ENCODE measurements at regions not wholly inside any gene's neighbourhood (a gene's known extent, or its start where the extent isn't known, plus 50 kb on each side); places are given as distances from the start of the nearest gene placed in this dataset.
A peak's percentile ranks its signal among the peaks of the same experiment; 100 is the strongest.

- DNase-seq (ENCODE audit: low spot score) = no peak
Observed at GRCh38 chr1:212526111-212526491, 82.5 kb upstream of the ATF3 start.

DNA sequence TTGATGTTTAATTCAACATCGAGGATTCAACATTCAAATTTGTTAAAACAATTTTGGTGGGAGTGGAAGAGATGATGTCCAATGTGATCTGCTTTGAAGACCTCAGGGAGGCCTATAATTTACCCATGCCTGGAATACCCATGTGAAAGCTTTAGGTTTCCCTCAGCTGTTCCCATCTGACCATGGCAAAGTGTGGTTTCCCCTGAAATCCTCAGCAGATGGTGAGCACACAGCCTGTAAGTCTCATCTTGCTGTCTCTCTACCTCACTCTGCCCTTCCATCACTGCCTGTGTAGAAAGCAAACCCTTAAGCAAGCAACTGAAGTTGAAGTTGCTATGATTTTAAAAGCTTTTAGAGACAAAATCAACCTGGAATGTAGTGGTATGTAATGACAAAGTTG, 80.1 kb upstream of the ATF3 start:
- DNase-seq (ENCODE audit: low spot score) = no peak

DNA sequence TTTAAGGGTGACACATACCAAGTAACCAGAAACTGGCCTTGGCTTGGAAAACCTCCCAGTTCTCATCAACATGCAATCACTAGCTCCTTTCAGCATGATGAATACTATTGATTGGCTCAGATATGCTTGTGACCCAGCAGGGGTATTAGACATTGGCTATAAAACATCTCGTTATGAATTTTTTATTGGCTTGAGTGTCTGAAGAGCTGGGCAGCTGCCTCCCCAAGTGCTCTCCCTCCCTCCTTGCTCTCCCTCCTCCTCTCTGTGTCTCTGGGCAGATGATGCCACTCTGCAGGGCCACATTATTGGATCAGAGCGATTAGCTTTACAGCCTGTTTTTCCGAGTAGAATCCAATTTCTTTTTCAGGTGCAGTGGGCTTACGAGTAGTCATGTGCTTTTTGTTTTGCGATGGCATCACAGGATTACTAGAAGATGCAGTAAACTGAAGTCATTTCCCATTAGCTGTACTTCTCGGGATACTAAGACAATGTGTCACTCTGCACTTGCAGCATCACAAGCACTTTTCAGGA, 79.3 kb upstream of the ATF3 start:
- DNase-seq (ENCODE audit: low spot score) = no peak

DNA sequence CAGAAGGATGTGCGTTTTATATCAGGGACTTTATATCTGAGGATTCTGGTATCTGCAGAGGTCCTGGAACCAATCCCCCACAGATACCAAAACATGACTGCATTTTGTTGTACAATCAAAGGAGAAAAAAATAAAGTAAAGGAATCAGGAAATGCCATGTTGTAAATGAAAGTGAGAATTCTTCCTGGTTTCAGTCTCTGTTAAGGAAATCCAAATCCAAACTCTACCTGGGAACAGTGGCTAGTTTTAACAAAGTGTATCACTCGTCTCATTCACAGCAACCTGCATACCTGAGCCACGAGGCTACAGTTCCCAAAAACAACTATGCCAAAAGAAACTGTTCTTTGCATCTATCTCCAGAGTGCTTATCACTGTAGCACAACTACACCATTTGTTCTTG, 77.3 kb upstream of the ATF3 start:
- DNase-seq (ENCODE audit: low spot score) = no peak

DNA sequence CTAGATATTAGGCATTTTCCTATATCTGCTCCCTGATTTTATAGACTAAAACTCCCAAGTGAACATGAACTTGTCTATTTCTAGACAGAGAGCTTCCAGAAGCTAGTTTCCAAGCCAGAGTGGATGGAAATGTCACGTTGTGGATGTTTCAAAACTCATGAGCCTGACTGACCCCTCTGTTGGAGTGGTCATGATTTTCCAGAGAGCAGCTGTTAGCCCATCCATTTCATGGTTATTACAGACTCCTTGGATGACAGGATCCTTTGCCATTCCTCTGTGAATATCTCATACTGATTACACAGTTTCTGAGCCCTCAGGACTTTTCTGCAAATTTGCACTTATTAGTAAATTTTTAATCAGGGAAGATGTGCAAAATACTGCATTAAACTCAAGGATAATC, 76.8 kb upstream of the ATF3 start:
- no peak for DNase-seq (ENCODE audit: low spot score)

DNA sequence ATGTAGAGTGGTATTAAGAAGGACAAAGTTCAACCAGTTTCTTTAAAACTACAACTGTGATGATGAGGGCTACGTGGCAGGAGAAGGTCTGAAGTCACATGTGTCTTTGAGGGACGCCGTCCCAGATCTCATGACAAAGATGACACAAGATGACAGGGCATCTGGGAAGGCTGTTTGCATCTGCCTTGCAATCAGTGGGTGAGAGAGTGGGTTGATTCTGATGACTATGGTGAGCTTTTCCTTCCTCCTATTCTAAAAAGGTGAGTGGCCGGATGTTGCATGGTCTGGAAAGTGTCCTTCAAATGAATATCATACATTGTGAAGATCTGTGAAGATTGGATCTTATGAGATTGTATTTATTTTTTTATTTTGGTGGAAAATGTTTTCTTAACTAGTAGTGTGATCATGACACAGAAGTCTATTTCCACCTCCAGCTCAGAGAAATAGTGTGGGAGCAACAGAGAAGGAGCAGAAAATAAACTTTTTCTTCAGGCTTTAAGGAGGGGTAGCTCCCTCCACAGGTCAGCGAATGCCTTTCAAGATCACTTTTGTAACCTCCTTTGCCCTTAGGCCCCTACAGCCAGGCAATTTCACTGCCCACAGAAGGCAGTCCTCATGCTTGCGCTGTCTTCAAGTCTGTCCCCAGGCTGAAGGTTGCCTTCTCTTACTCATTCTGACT, 76.0 kb upstream of the ATF3 start:
- DNase-seq (ENCODE audit: low spot score) = no peak

DNA sequence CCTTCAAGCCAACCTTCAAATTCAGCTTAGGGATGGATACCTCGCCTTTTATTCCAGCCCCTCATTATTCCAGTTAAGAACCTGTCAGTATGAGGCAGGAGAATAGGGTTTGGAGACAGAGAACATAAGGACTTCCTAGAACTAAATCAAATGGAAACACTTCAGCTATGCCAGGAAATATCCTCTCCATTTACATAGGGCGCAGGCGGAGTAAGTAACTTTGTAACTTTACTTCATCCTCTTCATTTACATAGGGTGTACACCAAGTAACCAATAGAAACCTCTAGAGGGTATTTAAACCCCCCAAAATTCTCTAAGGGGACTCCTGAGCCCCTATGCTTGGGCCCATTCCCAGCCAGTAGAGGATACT, 75.4 kb upstream of the ATF3 start:
- DNase-seq (ENCODE audit: low spot score) = no peak

- DNase-seq (ENCODE audit: low spot score) = no peak
Observed at GRCh38 chr1:212536586-212536985, 72.0 kb upstream of the ATF3 start.

- DNase-seq (ENCODE audit: low spot score) = no peak
Observed at GRCh38 chr1:212537610-212538009, 71.0 kb upstream of the ATF3 start.

DNA sequence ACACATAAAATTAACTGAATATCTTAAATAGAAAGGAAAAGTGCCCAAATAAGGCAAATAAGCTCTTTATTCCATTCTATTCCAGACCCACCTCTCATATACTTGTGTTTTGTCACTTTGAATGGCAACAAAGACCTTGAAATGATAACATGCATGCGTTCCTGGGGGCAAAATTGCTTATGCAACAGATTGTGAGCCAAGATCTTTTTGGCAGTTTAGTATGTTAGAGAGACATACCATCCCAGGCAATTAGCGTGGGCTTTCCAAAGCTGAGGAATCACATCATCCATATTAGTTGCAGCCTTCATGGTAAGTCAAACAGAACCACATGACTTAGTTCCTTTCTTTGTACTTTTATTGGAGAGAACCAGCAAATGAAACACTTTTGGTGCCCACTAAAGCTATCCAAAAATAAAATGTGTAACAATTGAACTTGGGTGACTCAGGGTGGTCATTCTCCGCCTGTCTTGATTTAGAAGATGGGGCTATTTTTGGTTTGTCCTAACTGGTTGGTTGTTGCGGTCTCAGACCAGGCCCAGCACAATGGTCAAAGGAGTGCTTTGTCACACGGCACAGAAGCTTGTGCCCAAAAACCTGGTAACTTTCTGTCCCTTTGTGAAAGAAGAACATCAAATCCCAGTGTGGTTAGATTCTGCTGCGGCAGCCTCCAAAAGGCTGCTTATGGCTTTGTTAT, 68.7 kb upstream of the ATF3 start:
- no peak for DNase-seq (ENCODE audit: low spot score)

- DNase-seq (ENCODE audit: low spot score) = no peak
Observed at GRCh38 chr1:212542761-212543187, 65.8 kb upstream of the ATF3 start.

DNA sequence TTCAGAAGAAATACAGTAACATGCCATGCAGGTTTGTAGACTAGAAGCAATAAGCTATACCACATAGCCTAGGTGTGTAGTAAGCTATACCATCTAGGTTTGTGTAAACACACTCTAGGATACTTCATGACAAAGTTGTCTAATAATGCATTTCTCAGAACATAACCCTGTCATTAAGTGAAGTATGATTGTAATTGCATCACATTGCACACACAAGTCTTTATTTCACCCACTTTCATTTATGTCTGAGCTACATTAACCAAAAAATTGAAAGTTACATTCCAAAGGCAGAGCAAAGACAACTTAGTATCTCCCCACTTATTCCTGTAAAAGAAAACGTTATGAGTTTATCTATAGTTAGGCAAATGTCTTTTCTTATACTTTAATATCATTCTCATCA, 64.5 kb upstream of the ATF3 start:
- no peak for DNase-seq (ENCODE audit: low spot score)

- no peak for DNase-seq (ENCODE audit: low spot score)
Observed at GRCh38 chr1:212545941-212546635, 62.5 kb upstream of the ATF3 start.

- no peak for DNase-seq (ENCODE audit: low spot score)
Observed at GRCh38 chr1:212549503-212550017, 59.0 kb upstream of the ATF3 start.

DNA sequence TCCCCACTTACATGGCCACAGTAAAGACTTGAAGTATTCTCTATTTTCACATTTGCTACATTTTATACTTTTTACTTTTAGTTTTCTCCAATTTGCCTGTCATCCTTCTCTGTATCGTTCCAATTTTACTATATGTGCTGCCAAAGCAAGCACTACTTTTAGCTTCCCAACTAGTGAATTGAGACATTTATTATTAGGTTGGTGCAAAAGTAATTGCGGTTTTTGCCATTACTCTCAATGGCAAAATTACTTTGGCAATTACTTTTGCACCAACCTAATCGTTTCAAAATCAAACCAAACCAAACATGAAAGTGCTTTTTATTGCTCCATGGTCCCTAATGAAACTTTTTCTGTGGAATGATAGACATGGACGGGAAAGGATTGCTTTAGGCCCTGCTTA, 56.6 kb upstream of the ATF3 start:
- DNase-seq (ENCODE audit: low spot score) = no peak

DNA sequence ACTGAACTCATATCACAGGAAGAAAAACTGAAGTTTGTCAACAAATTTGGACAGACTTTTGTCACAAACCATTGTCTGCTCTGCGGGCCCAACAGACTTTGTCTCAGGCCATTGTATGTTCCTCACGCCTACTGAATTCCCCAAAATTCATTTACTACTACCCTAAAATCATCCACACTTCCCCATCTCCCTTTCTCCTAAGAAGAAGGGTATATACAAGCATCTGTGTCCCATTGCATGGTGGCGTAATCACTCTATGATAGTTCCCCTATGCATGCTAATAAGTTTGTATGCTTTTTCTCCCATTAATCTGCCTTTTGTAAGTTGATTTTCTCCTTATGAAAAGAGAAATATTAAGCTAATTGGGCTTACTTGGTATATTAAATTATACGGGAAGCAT, 54.9 kb upstream of the ATF3 start:
- no peak for DNase-seq (ENCODE audit: low spot score)

DNA sequence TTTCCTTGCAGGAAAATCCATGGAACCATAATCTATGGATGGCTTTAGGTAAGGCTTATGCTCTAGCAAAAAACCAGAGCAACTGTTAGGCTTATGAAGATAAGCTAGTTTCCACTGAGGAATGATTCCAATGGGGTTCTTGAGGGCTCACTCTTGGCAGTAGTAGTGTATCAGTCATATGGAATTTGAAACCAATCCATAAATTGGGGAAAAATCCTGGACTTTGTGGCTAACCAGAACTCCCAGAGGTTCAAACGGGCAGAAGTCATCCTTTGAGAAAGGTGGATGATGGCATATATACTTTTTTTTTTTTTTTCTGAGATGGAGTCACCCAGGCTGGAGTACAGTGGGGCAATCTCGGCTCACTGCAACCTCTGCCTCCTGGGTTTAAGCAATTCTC, 54.2 kb upstream of the ATF3 start:
- DNase-seq (ENCODE audit: low spot score) = no peak

DNA sequence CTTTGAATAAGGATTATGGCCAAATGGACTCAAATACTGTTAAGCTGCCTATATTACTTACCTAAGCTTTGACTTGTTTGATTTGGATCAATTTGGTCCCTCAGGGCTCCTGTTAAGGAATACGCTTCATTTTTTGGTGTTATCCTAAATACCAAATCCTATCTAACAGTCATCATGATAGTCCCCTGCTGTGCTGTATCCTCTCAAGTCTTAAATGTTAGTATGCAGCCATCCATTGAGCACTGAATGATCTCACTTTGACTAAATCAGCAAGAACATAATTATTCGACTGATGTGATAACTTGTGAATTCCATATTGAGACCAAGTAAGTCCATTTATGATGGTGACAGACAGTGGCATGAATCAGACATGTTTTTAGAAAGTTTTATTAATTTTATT, 53.1 kb upstream of the ATF3 start:
- no peak for DNase-seq (ENCODE audit: low spot score)

- DNase-seq (ENCODE audit: low spot score) = no peak
Observed at GRCh38 chr1:212556822-212557549, 51.6 kb upstream of the ATF3 start.

DNA sequence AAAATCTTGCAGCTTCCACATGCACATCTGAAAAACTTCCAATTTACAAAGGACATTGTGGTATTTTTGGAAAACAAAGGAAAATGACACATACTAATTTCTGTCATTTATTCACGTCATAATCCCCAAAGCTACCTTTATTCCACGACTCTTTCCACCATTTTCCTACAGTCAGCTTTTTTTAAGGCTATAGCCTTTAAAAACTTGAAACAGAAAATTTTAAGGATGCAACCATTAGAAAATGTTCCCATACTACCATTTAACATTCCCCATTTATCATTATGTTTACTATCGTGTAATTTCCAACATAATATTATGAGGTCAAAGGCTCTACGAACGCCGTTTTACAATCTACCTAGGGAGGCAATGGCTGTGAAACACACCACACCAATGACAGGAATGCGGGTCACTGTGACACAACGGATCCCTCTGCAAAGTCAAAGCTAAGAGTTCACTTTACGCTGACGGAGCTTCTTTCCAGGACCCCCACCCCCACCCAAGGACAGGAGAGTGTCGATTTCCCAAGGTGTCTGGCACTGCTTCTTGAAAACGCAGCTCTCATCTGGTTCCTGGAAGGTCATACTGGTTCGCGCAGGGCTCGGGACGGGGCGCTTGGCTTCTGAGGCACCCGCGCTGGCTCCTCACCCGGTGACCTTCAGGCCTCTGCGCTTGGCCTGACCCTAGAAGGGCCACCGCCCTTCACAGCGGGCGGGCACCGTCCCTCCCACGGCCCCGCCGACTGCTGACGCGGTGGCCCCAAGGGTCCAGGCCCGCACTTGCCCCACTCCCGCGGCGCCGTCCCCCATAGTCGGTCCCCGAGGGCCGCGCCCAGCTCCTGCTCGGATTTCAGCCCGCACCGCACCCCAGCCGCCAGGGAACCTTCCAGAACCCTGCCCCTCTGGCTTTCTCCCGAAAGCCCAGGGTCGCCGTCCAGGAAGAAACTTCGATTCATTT, 50.5 kb upstream of the ATF3 start:
- DNase-seq (ENCODE audit: low spot score) = peak; percentile 9

All from CD4-positive, alpha-beta T cell treated with Interleukin-6 at 100 ng/mL for 8 hours (primary cell).